HG02852 (cell line): ENCODE measurements at regions not wholly inside any gene's neighbourhood (a gene's known extent, or its start where the extent isn't known, plus 50 kb on each side); places are given as distances from the start of the nearest gene placed in this dataset.
"Not testable (repeated sequence)": the region's sequence is repeated elsewhere in the genome, so short reads cannot be mapped to it uniquely, and the experiment has no call there.

ENCODE experiments used
- ATAC-seq: cut with Tn5 transposase; IDR thresholded peaks from one replicate; pipeline ENCODE4 v1.9.1; 2021; ENCODE audit warnings: mild to moderate bottlenecking, moderate library complexity; ENCODE audit not compliant: unreplicated experiment

DNA sequence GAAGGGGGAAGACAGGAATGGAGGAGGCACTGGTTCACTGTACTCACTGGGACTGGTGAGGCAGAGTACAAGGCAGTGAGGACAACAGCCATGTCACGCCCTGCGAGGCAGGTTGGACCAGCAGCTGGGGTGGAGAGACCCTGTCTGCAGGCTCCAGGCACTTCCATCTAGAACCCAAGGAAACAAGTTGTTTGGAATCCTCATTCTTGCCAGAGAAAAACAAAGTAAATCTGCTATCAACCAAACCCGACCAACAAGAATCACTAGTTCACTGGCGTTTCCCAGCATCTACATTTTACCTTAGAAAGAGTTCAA is 98.5 kb upstream of the CDYL start:
- no peak for ATAC-seq

DNA sequence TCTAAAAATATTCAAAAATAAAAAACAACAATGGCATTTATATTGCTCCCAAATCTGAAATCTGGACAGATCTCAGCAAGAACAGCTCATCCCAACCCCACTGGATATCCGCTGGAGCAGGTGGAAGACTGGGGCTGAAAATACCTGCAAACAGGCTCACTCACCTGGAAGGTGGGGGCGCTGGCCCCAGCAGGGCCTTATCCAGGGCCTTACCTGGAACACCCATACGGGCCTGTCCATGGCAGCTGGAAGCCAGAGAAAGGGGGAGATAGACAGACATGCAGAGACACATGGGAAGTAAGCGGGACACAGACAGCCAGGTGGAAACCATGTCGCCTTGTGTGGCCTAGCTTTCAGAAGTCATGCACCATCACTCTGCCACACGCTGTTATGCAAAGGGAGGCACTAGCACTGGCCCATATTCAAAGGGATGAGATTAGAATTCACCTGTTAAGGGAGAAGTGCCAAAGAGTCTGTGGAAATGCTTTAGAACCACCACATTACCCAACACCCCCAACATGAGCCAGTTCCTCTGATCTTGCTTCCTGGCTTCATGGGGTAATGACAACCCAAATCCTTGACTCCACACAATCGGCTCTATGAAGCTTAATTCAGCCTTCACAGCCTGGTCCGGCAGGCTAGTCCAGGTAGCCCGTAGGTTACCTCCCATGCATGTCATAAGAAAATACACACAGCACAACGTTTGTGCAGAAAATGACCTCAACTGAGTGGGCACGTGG is 99.0 kb upstream of the CDYL start:
- ATAC-seq: no peak

DNA sequence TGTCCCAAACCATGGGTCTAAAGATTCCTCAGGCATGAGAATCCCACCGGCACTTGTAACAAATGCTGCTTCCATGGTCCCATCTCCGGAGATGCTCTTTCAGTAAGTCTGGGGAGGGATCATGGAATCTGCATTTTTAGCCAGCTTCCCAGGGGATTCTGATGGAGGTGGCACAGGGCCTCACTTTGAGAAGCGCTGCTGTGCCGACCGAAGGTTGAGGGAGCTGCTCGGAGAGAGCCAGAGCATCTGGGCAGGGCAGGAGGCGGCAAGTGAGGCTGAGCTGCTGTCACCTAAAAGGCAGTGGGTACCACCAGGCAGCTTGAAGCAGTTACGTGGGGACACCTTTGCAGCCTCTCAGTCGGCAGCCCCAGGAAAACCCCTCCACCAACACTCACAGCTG is 100.2 kb upstream of the CDYL start:
- no peak for ATAC-seq

DNA sequence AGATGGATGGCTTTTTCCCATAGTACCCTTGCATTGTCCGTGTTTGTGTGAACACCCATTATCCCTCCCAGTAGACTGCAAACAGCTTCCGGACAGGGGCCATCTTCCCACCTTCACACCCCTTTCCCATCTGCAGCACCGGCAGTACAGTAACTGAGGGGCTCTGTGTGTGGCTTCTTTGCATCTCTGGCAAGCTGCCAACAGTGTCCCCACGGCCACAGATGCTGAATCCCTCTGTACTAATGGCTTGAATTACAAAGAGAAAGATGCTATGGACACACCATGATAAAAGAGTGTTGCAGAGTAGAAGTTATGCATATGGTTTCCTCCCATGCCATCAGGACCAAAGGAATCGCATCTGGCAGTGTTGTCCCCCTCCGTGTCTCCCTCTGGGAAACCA is 101.1 kb upstream of the CDYL start:
- ATAC-seq: no peak

DNA sequence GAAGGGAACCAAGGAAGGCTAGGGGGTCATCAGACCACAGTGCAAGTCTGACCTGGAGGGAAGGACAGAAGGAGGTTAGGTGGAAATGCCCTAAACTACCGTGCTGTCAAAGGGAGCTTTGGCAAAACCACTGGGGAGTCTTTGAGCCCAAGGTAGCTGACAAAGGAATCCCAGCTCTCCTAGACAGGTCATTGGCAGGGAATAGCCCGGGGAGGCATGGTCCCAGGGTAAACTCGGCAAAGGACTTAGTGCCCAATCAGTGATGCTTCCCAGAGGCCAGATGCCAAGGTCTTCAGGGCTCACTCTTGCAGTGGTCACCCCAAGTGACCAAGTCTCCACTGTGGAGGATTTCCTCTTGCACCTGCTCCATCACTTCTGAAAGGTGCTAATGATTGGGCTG is 102.3 kb upstream of the CDYL start:
- ATAC-seq: no peak

DNA sequence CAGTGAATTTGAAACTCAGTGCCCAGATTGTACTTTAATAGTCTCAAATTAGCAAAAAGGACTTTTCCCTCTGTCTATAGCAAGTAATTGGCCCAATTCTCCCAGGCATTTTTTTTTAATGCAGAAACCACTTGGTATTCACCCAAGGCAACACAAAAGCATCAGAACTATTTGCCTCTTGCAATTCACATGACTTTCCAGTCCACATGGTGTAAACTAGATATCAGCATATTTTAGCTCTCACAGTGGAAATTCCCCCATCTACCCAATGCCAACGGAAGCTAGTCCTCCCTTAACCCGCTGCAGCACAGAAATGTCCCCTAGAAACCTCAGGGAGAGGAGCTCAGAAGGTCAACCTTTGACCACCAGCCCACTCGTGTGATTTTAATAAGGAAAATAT is 103.4 kb upstream of the CDYL start:
- ATAC-seq: no peak

DNA sequence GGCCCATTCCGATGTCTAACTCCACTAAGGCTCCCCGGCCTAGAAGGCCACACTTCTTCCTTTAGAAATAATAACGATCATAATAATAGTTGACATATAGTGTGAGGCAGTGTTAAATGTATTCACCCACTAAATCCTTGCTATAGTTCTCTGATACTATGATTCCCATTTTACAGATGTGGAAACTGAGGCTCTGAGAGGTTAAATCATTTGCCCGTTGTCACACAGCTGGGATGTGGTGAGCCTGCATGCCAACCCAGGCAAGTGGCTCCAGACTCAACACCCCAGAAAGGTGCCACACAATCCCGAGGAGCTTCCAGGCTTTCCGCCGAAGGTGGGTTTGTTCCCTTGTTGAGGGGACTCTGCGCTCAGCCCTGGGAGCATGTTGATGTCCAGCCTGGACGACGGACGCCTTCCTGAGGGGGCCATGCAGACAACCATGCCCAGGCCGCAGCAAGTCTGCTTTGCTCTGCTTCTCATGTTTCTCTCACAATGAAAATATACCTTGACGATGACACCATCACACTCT is 104.6 kb upstream of the CDYL start:
- ATAC-seq: no peak

DNA sequence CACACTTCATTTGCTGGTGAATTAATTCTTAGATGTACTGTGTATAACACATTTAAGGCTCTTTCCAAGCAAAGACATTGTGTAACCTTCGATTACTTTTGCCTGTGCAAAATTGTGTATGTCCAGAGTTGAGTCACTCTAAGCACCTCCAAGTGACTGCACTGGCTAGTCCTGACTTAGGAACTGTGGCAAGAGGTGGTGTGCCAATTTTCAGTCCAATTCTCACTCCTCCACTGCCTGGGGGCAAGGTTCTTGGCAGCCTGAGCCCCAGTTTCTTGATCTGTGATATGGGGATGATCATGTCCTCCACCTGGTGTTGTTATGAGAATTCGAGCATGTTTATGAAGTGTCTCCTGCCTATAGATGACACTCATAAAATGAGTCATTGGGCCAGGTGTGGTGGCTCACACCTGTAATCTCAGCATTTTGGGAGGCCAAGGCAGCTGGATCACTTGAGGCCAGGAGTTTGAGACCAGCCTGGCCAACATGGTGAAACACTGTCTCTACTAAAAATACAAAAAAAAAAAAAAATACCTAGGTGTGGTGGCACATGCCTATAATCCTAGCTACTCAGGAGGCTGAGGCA is 105.3 kb upstream of the CDYL start:
- ATAC-seq: no peak

DNA sequence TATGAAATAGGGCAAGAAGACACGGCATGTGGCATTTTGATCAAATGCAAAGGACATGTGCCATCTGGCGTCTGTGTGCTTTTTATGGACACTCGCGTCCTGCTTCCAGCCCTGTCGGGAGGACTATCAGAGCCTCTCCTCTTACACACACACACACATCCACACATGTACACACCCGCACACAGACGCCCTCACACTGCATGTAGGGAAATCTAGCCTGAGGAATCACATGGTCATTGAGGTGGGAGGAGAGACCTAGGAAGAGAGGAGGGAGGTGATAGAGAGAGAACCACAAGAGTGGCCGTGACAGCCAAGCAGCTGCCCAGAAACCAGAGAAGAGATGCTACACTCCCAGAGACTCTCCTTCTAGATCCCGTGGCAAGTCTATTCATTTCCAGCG is 105.9 kb upstream of the CDYL start:
- no peak for ATAC-seq

DNA sequence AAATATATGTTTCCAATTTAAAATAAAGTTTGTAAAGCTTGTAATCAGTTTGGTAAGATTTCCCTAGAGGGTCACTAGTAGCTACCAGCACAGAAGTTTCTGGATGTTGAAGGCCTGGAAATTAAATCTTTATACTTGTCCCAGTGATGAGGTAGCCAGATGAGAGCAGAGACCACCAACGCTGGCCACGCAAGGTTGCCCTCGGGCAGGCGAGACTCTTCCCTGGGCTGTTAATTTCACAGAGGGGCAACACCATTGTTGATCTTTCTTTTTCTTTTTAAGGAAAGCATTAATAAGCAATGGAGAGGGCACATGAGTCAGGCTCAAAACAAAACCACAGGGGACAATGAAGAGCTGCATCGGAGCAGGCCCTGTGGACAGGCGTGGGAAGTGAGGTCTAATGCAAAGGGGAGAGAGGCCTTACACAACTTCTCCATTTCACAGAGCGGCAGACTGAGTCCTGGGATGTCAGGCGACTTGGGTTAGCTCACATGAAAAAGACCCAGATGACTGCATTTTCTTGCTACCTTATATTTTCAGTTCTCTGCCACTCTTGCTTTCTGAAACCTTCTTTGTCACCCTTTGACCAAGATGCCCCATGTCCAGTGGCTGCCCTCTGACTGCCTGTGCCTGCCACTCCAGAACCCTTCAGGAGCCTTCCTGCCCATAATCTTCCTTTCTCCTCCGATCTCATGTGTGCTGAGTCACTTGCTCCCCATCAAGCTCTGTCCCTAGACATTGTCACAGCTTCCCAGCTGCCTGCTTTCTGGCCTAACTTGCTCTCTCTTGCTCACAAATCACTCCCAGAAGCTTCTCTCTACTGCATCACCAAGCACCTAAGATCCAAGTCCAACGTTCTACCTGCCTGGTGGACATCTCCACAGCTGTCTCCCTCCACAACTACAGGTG is 107.7 kb upstream of the CDYL start:
- ATAC-seq: no peak

DNA sequence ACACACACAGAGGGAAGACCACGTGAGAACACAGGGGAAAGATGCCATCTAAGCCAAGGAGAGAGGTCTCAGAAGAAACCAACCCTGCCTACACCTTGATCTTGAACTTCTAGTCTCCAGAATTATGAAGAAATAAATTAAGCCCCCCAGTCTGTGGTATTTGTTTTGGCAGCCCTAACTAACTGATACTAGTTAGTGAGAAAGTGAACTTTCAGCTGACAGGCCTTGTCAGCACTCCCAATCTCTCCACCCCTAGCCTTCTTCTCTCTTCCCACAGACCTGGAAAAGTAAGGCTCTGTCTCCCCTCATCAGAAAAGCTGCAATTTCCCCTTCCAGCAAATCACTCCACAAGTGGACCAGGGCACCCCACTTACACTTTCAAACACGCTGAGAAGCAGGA is 108.6 kb upstream of the CDYL start:
- no peak for ATAC-seq

DNA sequence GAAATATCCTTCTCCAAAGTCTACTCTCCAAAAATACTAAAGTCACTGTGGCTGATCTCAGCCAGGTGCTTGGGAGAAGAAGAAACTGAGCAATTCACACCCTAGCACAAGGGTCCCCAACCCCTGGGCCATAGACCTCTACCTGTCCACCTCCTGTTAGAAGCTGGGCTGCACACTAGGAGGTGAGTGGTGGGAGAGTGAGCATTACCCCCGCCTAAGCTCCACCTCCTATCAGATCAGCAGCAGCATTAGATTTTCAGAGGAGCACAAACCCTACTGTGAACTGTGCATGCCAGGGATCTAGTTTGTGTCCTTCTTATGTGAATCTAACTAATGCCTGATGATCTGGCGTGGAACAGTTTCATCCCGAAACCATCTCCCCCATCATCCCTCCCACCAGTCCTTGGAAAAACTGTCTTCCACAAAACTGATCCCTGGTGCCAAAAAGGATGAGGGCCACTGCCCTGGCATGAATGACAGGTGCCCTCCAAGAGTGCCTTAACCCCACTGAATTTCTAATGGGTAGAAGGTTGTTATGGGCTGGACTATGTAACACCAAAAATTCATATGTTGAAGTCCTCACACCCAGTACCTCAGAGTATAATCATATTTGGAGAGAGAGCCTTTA is 109.2 kb upstream of the CDYL start:
- ATAC-seq: no peak

DNA sequence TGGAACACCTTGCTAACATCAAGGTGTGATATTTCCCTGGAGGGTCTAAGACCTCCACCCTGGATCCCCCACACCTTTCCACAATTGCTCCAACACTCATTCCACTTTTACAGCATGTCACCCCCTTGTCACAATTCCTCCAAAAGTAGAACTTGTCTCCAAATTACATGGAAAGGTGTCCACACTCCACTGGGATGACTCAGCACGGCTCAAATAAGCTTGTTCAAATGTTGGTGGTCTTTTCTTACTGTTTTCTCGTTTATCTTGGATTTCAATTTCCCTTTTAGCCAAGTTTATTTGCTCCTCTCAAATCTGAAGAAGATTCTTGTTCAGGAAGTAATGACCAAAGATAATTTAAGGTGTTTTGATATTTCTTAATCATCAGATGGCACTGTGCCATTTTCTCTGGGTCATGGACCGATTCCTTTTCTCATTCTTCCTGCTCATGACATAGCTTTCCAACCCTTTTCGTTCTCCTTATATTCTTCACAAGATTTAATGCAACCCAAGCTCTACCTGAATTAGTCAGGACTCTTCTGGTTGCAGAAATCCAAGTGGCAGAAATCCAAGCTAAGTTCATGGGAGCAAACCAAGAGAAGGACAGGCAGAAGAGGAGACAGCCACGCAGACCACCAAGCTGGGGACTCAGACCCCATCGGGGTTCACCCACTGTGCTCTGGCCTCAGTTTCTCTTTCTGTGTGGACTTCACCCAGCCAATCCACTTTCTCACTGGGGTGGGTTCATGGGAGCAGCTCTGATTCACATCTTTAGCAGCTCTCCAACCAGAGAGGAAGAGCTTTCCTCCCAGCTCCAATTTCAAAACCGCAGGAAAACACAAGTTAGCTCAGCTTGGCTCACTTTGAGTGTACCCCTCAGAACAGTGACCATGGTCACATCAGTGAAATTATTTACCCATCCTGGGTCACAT is 110.5 kb upstream of the CDYL start:
- ATAC-seq: no peak

DNA sequence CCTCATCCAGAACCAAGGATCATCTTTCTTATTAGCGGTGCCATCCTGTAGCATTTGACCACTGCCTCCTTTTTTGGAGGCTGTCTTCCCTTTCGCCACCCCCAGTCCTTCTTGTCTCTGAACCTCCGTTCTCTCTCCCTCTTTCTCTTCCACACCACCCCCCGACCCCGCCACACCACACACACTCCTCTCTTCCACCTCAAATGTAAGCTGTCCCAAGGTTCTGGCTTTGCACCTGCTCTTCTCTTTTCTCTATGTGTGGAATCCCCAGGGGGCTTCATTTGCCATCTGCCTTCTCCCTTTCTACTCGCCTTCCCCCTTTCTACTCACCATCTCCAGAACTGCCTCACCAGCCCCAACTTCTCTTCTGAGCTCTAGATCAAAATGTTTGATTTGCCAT is 111.3 kb upstream of the CDYL start:
- no peak for ATAC-seq

DNA sequence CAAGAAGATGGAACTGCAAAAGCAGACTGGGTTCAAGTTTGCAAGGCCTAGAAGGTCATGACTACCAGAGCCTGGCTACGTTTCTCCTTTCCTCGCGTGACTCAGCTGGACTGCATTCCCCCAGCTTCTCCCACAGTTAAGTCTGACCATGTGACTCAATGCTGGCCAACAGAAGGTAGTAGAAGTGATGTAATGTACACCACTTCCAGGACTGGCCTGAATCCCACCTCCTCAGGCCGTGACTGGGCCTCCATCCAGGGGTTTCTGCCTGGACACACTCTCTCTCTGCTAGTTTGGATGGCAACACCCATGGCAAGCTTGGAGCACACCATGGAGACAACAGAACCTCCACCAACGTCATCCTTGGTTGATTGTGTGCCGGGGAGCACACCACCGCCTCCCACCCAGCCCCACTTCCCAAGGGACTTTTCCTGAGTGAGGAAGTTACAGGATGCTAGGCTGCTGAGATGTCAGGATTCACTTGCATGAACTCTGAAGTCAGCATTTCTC is 112.0 kb upstream of the CDYL start:
- no peak for ATAC-seq

DNA sequence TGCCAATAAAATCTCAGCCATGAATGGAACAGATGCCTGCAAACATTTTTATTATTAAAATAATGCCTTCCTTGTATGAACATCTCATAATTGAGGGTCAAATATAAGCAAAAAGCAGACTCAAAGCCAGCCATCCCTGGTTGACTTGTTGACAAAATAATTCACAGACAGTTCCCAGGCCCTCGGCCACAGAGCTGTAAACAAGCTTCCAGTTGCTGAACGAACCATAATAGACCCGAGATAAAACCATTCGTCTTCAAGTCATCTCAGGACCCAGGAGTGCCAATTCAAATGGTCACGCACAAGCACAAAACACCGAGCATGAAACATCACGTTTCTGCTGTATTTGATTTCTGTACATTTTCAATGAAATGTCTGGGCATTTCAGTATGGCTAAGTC is 113.3 kb upstream of the CDYL start:
- no peak for ATAC-seq

DNA sequence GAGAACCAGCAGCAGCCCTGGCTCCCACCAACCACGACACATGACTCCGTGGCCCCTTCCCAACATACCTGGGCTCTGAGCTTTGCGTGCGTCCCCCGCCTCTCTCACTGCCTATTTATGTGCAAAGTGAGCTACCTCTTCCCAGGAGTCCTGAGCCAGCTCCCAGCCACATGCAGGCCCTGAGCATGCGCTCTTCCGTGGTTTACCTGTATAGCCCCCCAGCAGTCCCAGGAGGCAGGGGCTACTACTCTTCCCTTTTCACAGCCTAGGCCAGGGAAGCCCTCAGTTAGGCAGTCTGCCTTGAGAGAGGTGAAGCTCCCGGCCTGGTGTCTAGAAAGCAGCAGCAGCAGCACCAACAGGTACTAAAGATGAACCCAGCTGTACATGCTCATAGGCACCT is 114.8 kb upstream of the CDYL start:
- ATAC-seq: no peak

DNA sequence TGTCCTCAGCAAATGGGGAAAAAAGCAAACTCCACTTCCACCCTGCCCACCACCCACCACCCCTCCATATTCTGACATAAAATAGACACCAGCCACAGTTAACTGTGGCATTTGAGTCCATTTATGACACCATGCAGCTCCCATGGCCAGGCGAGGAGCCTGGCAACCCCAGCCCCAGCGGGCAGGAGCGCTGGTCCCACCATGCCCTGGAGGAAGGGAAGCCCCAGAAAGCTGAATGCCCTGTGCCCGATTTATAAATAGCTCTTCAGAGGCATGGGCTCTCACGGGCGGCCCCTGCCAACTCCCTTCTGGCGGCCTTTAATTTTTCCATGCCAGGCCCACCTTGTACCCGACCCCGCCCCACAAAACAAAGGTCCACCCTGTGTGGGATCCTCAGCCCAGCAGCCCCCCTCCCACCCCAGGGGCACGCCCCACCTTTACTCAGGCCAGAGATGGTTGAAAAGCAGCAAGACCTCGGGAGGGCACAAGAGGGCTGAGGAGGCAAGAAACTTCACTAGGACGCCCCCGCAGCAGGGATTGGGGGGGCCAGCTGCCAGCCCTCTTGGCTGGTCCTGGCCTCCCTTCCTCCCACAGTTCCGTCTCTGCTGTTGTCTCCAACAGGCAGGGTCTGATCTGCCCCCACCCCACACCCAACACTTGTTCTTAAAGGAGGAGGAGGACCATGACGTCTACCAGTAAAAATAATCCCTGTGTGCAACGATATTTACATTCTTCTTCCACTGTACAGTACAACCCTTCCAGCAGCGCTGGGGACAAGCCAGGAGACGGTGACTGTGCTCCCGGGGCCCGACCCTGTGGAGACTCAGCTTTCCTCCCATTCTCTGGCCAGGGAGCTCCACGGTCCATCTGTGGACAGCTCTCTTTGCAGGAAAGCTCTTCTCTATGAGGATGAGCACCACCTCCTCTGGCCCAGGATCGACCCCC is 115.6 kb upstream of the CDYL start:
- ATAC-seq: no peak

DNA sequence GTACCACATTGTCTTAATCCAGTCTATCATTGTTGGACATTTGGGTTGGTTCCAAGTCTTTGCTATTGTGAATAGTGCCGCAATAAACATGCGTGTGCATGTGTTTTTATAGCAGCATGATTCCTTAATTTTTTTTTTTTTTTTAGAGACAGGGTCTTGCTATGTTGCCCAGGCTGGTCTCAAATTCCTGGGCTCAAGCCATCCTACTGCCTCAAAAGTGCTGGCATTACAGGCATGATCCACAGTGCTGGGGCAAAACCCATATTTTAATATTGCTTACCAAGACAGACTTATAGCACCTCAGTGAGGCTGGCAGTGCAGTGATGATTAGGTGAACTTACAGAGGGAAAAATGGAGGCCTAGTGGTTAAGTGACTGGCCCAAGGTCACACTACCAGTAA is 116.5 kb upstream of the CDYL start:
- not testable (repeated sequence) for ATAC-seq
